ENCODE measurements at regions not wholly inside any gene's neighbourhood (a gene's known extent, or its start where the extent isn't known, plus 50 kb on each side); places are given as distances from the start of the nearest gene placed in this dataset.

DNA sequence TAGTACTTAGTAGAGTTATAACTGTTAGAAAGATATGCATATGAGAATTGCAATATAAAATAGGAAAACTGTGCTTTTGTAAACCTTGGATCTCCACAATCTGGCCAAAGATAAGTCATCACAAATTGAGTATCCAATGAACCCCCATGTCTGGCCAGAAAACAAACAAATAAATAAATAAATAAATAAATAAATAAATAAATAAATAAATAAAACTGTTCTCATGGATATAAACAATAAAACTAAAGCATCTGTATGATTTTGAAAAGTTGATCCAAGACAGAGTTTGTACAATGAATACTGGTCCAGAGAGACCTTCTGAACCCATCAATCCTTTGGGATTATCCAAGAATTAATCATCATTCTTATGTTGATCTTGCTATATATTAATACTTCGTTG is 367.6 kb upstream of the CDH9 start:
- TF ChIP-seq, protein P1, sequence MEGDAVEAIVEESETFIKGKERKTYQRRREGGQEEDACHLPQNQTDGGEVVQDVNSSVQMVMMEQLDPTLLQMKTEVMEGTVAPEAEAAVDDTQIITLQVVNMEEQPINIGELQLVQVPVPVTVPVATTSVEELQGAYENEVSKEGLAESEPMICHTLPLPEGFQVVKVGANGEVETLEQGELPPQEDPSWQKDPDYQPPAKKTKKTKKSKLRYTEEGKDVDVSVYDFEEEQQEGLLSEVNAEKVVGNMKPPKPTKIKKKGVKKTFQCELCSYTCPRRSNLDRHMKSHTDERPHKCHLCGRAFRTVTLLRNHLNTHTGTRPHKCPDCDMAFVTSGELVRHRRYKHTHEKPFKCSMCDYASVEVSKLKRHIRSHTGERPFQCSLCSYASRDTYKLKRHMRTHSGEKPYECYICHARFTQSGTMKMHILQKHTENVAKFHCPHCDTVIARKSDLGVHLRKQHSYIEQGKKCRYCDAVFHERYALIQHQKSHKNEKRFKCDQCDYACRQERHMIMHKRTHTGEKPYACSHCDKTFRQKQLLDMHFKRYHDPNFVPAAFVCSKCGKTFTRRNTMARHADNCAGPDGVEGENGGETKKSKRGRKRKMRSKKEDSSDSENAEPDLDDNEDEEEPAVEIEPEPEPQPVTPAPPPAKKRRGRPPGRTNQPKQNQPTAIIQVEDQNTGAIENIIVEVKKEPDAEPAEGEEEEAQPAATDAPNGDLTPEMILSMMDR (IDR thresholded peaks at IDR 0.05) = no peak
- no peak for TF ChIP-seq POLR2A (IDR thresholded peaks at IDR 0.05; ENCODE audit: low read depth)
